NT2/D1 (cell line): ENCODE measurements at regions not wholly inside any gene's neighbourhood (a gene's known extent, or its start where the extent isn't known, plus 50 kb on each side); places are given as distances from the start of the nearest gene placed in this dataset.

Experiments used
- SUZ12 ChIP-seq: IDR thresholded peaks from 2 replicates; pipeline ENCODE4 v1.6.1; 2011; ENCODE audit not compliant: insufficient read length, insufficient read depth; ENCODE audit errors: extremely low read depth
- YY1 ChIP-seq: IDR thresholded peaks from 2 replicates; pipeline ENCODE4 v1.6.1; 2011; ENCODE audit not compliant: insufficient read length, insufficient read depth

DNA sequence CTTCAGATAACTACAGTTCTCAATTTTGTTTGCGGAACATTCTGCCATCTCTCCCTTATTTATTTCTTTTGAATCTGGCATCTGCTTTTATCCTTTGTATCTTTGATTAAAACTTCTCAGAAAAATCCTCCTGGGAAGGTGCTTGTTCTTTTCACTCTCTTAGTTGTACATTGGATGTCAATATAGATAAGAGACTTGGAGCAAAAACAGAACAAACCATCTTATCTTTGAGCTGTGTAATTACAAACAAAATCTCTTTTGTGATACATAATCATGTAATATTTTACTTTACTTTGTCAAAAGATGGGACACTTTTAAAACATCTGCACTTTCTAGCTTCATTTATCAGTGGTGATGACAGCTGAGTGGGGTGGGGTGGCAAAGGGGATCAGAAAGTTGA, 307.2 kb upstream of the LYPLAL1 start:
- TF ChIP-seq SUZ12 (no peak), YY1 (no peak)
